NCI-H1417 (cell line): ENCODE measurements at regions not wholly inside any gene's neighbourhood (a gene's known extent, or its start where the extent isn't known, plus 50 kb on each side); places are given as distances from the start of the nearest gene placed in this dataset.

Experiments
- DNase-seq, 3 experiments: peaks; one replicate each; lab custom pipeline; 2025; lab: John Stamatoyannopoulos, UW

DNA sequence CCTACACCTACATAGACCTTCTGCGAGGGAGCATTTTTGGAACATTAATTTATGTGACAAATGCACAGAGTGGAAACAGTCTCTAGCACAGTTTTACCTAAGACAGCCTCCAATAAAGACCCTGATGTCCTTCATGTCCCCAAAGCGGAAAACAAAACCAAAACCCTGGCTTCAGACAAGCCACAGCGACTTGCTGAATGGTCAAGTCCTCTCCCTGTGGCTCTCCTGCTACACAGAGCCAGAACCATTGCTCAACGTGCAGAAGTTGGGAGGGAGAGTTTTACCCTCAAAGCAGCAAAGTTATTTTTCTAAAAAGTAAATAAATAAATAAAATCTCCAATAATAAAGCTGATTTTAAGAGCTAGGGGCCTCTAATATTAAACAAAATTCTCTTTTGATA is 135.0 kb upstream of the TMEM132C start:
- no peak for DNase-seq

DNA sequence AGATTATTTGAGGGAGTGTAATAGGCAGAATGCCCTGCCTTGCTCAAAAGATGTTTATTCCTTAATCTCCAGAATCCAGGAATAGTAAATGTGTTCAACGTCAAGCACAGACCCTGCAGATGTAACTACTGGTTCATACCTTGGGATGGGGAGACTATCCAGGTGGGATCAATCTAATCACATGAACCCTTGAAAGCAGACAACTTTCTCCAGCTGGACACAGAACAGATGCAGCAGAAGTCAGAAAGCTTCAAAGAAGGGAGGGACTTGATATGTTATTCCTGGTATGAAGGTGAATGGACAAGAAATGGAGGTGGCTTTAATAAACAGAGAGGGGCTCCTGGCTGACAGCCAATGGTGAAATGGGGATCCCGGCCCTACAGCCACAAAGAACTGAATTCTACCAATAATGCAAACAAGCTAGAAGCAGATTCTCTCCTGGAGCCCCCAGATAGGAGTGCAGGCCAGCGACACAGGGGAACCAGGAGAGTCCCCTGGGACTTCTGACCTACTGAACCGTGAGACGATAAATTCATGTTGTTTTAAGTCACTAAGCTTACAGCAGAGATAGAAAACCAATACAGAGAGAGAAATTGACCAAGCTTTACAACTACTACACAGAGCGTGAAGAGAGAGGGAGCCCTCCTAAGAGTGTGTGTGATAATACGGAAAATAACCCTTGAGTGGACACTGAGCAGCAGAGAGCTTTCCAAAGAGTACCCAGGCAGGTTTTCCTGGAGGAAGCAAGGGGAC is 133.5 kb upstream of the TMEM132C start:
- DNase-seq, result peak in 1 of 3 experiments; percentile 75

DNA sequence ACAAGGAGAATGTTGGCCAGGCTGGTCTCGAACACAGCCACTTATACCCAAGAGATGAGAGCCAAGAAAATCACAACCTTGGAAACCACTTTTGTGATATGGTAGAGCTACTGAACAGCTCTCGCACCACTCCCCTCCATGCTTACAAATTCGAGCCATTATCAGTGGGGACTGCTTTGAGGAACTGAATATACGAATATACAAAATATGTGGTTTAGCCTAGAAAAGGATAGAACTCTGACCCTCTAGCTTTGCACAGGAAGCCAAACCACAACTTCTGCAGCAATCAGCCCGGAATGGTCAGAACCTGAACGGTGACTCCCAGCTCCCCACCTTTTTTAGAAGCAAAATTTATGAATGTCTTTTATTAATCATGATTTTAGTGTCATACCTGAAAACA is 129.8 kb upstream of the TMEM132C start:
- no peak for DNase-seq

DNA sequence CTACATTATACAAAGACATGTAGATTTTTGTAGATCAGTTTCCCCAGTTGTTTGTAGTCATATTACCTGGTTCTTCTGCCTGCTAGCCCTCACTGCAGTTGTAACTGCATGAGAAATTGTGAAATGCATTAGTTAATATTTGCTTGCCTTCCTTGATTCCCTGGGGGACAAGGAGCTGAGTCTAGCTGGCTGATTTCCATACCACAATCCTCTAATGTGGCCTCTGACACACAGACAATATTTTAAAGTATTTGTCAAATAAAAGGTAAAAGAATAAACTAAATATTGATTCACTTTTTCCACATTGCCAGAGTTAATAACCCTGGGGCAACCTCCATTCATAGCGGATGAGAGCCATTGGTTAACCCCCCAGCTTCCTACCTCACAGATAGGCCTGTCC is 128.8 kb upstream of the TMEM132C start:
- DNase-seq, result no peak

DNA sequence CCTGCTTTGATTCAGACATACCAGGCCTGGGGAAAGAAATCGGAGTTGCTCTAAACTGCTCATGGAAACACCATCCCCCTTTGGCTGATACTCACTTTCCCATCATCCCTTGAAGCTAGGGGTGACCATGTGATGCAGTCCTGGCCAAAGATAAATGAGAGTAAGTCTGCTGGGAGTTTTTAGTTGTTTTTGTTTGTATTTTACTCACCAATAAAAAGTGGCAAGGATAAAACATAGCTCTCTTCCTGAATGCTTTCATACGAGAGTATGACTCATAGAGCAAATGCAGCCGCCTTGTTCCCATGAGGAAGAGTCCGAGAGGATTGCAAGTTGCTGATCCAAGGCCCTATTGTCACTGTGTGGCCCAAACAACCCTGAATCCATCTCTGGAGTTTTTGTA is 126.4 kb upstream of the TMEM132C start:
- no peak for DNase-seq

DNA sequence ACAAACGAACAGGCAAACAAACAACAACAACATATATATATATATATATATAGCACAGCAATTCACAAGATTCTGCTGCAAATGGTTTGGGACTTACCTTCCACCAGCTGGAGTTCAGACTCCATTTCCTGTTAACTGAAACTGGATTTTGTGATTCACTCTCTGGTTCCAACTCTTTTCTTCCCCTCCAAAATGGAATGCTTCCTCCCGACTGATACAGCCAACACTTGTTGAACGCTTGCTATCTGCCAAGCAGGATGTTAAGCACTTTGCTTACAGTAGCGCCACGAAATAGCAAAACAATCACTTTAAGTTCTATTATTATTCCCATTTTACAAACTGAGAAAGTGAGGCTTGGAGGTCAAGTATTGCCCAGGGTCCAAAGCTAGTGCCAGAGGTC is 116.0 kb upstream of the TMEM132C start:
- no peak for DNase-seq

DNA sequence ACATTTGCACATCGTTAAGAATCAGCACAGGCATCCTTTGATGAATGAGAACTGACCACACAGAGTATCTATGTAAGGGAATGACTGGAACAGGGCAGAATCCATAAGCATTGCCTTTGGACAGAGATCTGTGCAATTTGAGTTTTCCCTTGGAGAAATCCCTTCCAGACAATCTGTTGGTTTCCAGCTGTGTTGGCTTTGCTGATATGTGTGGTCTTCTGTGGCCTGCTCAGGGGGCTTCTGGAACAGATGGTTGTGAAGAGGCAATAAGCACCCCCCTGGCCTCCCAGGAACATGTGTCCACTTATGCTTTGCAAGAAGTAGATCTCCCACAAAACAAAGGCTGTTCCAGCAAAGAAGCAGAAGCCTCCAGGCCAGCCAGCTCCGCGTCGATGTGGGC is 111.4 kb upstream of the TMEM132C start:
- DNase-seq, result no peak

DNA sequence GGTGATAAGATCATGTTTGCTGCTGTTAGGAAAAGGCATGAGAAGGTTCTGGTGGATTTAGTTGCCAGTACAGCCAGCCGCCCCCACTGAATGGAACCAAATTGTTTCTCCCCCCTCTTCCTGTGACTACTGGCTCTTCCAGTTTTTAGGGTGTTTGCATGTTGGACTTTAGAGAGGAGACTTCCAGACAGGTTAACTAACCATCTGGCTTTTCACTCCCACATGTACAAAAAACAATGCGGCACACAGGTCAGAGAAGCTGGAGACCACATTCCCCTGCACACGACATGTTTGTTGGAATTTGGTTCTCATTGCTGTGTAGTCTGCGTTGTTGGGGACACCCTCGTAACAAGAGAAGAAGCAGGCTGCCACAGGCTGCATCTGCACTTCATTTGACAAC is 103.9 kb upstream of the TMEM132C start:
- DNase-seq, result no peak

DNA sequence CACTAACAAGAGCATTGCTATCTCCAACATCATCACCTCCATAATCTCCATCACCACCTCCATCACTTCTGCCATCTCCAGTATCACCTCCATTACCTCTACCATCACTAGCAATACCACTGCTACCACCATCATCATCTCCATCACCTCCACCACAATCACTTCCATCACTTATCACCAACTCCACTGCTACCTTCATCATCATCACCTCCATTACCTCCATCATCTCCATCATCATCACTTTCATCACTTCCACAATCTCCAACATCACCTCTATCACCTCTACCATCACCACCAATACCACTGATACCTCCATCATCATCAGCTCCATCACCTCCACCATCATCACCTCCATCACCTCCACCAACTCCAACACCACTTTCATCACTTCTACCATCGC is 102.4 kb upstream of the TMEM132C start:
- DNase-seq, result no peak

DNA sequence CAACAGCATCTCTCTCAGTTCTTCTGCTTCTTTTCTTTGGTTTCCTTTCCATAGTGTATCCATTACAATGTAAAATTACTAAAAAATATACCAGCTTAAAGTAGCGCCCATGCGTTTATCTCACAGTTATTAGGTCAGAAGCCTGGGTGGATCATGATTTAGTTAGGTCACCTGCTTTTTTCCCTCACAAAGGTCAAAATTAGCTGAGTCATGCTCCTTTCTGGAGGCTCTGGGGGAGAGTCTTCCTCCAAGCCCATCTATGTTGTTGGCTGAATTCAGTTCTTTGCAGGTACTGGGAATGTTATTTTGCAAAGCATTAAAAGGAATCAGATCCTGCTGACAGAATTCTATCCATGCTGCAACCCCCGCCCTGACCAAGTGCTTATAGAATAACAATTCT is 101.6 kb upstream of the TMEM132C start:
- no peak for DNase-seq

DNA sequence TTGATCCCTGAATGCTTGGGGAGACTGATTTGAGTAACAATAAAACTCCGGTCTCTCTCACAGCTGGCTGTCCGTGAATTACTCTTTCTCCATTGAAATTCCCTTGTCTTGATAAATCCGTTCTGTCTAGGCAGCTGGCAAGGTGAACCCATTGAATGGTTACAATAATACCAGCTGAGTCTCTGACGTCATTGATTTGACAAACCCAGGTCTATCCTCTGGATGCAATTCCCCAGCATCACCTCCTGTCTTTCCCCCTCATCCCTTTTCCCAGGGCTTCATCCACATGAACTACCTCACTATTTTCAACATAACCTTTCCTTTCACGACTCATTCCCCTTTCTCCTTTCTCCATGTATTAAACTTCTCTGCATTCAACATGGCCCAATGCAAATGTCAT is 98.7 kb upstream of the TMEM132C start:
- DNase-seq, result no peak

DNA sequence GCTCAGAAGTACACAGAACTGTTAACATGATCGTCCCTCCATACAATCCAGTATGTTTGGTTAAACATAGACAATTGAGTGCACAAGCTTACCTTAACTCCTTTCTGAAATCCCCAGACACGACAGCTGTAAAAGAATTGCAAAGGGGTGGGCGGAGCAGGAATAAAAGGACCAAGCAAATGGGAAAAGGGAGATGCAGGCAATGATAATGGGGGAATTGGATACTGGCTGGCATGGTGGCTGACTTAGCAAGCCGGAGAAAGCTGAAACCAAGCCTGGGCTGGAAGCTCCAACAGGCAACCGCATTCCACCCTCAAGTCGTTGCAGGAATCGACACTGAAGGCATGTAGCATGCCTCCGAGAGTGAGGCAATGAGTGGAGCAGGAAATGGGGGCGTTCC is 96.8 kb upstream of the TMEM132C start:
- no peak for DNase-seq

DNA sequence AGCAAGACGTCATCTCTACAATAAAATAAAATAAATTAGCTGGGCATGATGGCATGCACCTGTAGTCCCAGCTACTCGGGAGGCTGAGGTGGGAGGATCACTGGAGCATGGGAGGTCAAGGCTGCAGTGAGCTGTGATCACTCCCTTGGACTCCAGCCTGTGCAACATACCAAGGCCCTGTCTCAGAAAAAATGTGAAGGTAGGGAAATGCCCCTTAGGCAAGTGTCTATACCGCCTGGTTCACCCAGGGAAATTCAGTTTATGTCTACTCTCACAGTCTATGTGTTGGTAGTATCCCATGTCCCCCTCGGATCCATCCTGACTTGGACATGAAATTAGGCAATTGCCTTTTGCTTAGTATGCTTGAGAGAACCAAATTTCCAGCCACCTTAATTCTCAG is 88.4 kb upstream of the TMEM132C start:
- no peak for DNase-seq

DNA sequence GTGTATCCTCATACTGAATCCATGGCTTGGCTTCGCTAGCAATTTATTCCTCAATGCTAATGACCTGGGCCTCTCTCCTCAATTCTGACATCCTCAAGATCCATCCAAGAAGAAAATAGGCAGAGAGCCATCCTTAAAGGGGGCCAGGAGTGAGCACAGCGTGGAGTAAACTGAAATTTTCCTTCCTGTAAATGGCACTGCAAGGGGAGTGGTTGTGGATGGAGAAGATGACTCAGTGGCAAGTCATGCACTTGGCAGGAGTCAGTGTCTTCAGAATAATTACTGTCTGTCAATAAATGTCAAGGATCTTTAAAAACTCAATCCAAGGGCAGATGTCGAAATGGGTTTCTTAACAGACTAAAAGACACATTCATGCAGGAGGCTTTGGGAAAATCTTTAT is 88.0 kb upstream of the TMEM132C start:
- DNase-seq, result no peak

DNA sequence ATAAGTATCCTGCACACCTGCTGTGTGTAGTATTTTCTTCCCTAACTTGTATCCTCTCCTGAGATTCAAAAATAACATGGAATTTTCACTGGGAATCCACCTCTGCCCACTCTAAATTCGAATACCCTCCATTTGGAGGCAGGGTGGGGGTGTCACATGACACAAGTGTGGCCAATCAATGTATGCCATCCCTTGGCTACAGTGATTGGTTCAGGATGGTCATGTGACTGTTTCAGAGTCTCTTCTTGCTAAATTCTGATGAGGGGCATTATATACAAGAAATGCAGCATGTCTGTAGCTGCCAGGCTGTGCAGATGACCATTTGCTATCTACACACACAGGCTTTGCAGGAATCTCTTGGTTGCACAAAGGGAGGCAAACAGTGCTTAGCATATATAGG is 86.8 kb upstream of the TMEM132C start:
- no peak for DNase-seq

DNA sequence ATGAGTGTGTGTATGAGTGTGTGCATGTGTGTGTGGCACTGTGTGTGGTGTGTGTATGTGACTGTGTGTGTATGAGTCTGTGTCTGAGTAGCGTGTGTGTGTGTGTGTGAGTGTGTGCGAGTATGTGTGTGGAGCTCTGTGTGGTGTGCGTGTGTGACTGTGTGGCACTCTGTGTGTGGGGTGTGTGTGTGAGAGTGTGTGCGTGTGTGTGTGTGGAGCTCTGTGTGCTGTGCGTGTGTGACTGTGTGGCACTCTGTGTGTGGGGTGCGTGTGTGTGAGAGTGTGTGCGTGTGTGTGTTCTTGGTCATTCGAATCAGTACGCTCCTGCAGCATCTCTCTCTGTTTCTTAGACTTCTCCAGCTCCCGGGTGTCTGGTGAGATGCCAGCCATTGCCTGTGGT is 76.9 kb upstream of the TMEM132C start:
- no peak for DNase-seq

DNA sequence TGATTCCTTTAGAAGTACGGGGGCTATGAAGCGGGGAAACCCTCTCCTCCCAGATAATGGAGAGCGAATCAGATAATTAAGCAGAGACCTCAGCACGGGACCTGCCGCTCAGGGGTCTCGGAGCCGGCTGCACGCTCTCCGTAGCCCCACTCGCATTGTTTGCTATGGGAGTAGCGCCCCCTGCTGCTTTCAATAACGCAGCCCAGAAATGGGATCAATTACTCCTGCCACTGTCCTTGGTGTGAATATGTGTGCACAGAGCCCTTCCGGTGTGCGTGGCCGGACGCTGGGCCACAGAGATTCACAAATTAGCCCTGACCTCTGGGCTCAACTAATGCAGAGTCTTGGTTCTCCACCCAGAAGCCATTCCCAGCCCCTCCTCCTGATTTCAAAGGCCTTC is 76.4 kb upstream of the TMEM132C start:
- peak in 1 of 3 experiments; percentile 56 for DNase-seq

DNA sequence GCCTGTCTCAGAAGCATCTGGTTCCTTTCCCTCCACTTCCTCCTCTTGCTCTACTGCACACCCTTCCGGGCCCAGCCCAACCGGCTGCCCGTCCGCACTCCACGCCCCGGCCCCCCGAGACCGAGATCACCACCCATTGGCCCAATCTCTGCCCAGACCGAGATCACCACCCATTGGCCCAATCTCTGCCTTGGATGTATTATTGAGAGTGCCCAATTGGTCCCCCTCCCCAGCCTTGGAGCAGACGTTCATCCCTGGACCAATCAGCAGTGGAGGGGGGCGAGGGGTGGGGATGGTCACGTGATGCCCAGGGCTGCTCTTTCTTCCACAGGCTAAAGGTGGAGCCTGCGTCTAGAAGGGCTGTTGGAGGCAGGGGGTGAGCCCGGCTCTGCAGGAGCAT is 75.6 kb upstream of the TMEM132C start:
- no peak for DNase-seq

DNA sequence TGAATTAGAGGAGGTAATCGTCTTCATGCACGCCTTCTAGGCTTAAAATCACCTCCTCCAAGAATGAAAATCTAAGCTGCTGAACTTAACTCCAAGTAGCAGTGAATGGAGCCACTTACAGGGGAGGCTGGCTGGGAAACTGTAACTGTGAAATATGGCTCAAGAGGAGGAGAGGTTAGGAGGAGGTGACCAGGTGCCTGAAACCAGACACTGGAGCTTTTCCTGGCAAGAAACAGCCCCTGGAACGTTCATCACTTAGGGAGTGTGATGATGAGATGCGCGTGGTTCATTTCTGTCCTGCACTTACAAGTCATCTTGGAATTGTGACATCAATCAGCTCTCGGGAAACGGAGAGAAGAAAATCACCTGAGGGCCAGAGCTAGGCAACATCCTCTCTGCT is 62.3 kb upstream of the TMEM132C start:
- DNase-seq, result no peak

DNA sequence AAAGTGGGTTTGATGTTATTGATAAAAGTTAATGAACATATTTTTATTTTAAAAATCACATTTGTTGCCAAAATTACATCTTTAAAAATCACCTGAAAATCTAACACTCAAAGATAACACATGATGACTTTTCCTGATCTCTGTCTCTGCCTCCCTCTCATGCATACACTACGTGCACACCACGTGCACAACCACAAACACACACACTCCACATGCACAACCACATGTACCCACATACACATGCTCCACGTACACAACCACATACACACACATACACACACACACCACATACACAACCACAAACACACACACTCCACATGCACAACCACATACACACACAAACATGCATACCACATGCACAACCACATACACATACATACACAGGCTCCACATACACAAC is 61.8 kb upstream of the TMEM132C start:
- DNase-seq, result no peak

DNA sequence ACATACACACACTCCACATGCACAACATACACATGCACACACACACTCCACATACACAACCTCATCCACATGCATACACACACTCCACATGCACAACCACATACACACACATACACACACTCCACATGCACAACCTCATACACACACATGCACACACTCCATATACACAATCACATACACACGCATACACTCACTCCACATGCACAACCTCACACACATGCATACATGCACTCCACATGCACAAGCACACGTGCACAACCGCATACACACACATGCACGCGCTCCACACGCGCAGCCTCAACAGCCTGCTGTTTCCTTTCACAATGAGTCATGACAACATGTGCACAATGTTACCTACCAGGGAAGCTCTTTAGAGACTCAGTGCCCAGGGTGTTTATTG is 61.2 kb upstream of the TMEM132C start:
- DNase-seq, result no peak
